ENCODE measurements at regions not wholly inside any gene's neighbourhood (a gene's known extent, or its start where the extent isn't known, plus 50 kb on each side); places are given as distances from the start of the nearest gene placed in this dataset.

DNA sequence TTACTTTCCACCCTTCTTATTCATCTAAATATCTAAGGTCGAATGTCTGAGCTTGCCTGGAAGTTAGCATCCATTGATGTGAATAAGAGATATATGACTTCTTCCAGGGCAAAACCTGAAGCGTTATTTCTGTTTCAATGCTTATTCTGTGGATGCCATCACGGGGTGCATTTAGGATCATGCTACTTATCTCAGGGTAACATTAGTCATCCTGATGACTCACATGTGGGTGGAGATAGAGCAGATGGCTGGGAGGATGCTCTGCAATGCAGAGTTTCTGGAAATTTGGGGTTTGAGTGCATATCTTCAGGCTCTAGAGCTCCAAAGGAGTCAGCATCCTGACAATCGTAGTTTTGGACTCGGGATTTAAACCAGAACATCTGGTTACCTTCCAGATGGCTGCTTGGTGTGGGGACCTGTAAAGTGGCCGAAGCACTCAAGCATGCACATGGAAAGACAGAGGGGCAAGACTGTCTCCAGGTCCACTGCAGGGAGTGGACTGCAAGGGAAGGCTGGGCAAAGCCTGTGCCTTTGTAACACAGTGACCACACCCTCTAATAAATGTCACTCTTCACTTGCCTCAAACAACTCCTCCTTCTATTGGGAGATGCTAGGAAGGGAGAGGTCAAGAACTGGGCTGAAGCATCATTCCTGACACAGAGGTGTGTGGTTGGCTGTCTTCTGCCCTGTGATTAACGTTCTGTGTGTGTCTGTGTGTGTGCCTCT lies 175.2 kb upstream of the SALL1 start:
- no peak for DNase-seq (ENCODE audit: low spot score)

GRCh38 chr16:51321251-51321650 lies 170.2 kb upstream of the SALL1 start:
- DNase-seq (ENCODE audit: low spot score): no peak

GRCh38 chr16:51317575-51317974 lies 166.5 kb upstream of the SALL1 start:
- DNase-seq (ENCODE audit: low spot score): no peak

DNA sequence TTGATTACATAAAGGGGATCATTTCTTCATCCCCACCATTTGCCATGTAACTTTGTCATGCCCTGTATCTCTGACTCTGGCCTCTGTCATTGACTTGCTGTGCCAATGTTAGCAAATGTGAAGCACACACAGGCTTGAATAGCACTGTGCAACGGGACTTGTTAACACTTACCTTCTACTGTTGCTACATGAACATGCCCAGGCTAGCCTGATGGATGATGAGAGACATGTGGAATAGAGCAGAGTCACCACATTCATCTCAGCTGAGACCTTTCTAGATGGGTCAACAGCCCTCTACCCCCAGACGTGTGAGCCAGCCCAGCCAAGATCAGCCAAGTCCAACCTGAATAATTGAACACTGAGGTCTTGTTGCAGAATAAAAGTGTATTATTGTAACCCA lies 162.1 kb upstream of the SALL1 start:
- DNase-seq (ENCODE audit: low spot score): no peak

GRCh38 chr16:51312363-51313150 lies 161.5 kb upstream of the SALL1 start:
- DNase-seq (ENCODE audit: low spot score): no peak

DNA sequence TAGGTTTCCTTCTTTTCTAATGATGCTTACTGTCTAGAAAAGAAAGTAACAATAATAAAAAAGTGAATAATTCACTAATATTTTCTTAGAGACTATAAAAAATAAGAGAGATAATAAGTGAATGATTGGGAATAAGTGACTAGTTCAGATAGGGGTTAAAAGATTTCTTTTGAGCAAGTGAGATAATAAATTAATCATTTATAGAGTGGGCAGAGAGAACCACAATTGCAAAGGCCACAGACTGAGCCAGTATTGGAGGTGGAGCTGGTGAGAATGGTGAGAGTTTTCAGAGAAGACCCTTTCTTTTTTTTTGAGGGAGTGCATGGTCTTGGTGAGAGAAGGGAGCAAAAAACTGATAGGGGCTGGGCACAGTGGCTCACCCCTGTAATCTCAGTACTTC lies 159.1 kb upstream of the SALL1 start:
- no peak for DNase-seq (ENCODE audit: low spot score)

DNA sequence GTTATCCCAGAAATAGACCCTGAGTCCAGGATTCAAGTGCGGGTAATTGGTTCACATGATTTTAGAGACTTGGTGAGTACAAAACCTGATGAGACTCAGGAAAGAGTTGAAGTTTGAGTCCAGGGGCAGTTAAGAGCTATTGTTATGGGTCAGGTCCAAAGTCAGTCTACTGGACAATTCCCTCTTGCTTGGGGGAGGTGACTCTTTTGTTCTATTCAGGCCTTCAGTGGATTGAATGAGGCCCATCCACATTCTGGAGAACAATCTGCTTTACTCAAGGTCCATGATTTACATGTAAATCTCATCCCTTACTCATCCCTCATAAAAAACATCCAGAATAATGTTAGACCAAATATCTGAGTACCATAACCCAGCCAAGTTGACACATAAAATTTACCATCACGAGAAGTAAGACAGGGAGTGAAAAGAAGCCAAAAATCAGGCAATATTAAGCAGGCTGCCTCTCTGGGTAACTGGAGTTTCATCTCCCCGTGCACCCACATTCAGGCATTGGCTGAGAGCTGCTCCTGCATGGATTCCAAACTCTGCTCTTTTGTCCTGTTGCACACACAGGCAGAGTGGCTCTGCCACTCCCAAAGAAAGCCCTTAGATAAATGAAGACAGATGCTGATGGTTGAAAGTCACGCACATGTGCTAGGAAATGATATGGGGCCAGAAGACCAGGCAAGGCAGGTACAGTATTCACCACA lies 156.0 kb upstream of the SALL1 start:
- no peak for DNase-seq (ENCODE audit: low spot score)

- no peak for DNase-seq (ENCODE audit: low spot score)
Measured at GRCh38 chr16:51306116-51306515, 155.0 kb upstream of the SALL1 start.

DNA sequence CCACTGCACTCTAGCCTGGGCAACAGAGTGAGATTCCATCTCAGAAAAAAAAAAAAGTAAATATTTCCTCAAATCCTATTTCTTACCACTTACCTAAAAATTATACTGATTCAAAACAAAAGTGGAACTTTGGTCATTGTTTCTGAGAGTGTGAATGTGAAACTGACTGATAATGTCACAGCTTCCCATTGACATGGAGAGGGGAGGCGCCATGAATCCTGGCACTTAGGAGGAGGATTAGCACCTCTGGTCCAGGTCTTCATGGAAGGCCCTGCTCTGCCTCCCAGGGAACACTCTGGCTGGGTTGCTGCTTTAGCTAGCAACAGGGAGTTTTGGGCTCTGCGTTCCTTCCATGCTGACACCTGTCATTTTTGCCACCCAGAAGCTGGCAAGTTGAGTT lies 154.3 kb upstream of the SALL1 start:
- DNase-seq (ENCODE audit: low spot score): no peak

DNA sequence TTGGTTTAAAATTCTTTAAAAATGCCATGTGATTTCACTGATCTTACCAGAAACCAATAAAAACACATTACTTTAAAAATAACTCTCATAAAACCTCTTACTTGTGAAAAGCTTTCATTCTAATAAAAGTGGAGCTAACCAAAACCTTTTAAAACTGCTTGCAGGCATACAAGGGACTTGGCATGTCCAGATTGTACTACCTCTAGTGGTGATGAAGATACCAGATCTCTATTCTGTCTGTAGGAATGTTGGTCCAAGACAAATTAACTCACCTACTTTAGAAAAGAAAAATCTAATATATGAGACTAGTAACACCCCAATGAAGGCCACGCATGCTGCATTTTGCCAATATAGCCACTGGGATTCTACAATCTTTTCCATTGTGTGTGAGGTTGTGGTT lies 151.0 kb upstream of the SALL1 start:
- no peak for DNase-seq (ENCODE audit: low spot score)

DNA sequence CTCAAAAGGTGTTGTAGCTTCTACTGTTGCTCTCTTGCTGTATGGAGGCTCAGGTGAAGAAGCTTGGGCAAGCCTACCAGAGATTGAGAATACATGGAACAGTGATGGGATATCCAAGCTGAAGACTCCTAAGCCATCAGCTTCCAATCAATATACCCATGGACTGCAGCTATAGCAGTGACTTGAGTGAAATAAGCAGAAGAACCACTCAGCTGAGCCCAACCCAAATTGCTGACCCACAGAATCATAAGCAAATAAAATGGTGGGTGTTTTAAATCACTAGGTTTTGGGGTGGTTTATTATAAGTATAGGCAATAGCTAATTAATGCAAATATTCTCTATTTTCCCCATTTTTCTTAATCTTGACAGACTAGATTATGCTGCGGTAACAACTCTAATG lies 147.7 kb upstream of the SALL1 start:
- DNase-seq (ENCODE audit: low spot score): no peak

GRCh38 chr16:51290442-51291285 lies 139.6 kb upstream of the SALL1 start:
- DNase-seq (ENCODE audit: low spot score): no peak

GRCh38 chr16:51289336-51289735 lies 138.3 kb upstream of the SALL1 start:
- DNase-seq (ENCODE audit: low spot score): no peak

- DNase-seq (ENCODE audit: low spot score): no peak
Measured at GRCh38 chr16:51287121-51287755, 136.2 kb upstream of the SALL1 start.

DNA sequence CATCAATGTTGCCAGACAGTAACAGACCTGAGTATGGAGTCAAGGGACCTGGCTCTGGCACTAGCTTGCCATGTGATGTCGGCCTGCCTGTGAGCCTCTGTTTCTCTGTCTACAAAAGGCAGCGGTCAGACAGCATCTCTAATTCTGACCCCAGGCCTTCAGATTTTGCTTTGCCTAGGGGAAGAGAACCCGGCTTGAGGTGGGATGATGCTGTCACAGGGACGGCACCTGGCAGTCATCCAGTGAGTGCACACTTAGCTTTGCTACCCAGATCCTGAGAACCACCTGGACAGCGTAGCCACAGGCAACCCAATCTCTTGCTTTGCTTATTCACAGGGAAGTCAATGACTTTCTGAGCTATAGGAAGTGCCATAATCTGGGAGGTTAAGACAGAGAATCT lies 135.2 kb upstream of the SALL1 start:
- DNase-seq (ENCODE audit: low spot score): no peak

DNA sequence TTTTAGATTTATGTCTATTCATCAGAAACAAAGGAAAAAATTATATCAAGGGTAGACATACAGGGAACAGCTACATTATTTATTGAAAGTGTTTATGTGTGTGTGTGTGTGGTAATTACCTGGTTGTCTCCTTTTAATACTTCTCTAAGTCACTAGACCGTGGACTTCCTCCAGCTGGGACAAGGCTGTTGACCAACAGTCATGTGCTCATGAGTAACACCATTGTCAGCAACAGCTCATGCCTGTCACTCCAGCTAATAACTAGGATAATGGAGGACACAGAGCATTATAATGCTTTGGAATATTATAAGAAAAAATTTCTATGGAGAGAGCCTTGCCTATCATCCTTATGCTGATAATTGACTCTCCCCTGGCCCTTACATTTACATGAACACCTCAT lies 125.3 kb upstream of the SALL1 start:
- DNase-seq (ENCODE audit: low spot score): no peak

DNA sequence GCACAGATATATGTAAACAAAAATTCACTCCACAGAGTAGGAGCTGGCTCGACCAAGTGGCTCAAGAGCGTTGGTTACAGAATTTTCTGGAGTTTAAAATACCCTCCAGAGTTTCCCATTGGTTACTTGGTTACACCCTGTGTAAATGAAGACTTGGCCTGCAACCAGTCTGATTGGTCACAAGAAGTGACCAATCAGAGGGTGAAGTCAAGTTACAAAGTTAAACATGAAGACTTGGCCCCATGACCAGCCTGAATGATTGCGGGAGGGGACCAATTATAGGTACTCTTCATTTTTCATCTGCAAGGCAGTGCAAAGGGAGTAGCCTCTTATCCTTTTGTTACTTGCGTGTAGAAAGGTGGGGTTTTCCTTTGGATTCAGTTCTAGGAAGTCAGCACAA lies 121.3 kb upstream of the SALL1 start:
- DNase-seq (ENCODE audit: low spot score): no peak

DNA sequence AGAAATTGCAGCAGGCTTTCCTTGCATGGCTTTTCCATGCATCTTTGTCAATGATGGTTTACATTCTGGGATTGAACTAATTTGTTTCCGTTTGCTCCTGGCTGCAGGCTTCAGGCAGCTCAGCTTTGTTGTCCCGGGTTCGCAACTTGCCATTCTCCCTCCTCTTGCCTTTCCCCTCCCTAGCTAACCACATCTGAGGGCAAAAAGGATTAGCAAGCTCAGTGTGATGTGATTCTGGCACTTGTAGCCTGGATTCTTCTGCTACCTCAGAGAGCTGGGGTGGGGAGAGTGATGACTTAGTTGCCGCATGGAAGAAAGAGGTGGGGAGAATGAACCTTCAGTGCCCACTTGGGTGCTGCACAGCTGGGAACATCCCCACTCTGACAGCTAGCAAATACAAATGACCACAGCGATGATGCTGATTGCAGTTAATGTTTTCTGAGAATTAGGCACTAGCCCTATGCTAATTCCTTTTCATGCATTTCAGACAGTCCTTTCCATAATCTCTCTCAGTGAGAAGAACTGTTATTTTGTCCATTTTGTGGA lies 120.2 kb upstream of the SALL1 start:
- DNase-seq (ENCODE audit: low spot score): no peak

- DNase-seq (ENCODE audit: low spot score): no peak
Measured at GRCh38 chr16:51268237-51268636, 117.2 kb upstream of the SALL1 start.

DNA sequence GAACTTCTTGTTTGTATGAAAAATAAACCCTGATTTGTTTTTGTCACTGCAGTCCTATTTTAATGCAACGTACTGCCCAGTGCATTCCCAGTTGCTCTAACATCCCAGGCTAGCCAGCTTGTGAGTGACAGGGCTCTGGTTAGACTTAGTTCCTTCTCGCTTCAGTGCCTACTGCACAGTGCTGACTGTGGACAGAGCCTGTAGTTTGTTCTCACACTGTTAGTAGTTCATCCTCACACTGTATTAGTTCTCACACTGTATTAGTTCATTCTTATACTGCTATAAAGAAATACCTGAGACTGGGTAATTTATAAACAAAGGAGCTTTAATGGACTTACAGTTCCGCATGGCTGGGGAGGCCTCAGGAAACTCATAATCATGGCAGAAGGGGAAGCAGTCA lies 116.6 kb upstream of the SALL1 start:
- DNase-seq (ENCODE audit: low spot score): no peak

GRCh38 chr16:51262428-51262827 lies 111.4 kb upstream of the SALL1 start:
- DNase-seq (ENCODE audit: low spot score): no peak
